ENCODE measurements at regions not wholly inside any gene's neighbourhood (a gene's known extent, or its start where the extent isn't known, plus 50 kb on each side); places are given as distances from the start of the nearest gene placed in this dataset.

DNA sequence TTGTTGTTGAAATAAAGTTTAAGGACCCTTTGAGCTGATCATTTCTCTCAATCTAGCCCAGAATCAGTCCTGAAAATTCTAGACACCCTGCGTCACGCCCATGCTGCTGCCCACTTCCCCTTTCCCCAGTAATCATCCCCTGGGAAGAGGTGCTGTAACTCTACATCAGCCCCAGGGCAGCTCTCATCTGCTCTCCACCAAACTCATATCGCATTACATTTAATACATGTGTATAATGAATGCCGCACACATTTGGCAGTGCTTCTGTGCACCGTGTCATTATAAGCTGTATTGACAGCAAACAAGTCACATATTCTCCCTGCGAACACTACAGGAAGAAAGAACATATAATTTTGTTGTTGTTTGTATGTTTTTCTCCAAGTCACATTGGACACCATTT lies 539.7 kb upstream of the DAB1 start:
- 89% methylated on average over 6 of the region's 6 CpGs for WGBS (ENCODE audit: low lambda C conversion rate, missing lambda C conversion rate)
- Histone ChIP-seq H3K9me3 (ENCODE audit: low read depth) (no peaks in the 10 kb centered on the region), H3K4me3 (no peak overlapping the region), H3K27me3 (no peaks in the 10 kb centered on the region), H3K4me2 (no peak overlapping the region), H3K36me3 (replicated peaks; ENCODE audit: insufficient read depth, low read depth) (no peaks in the 10 kb centered on the region), H3K27ac (no peak overlapping the region), H3K4me1 (ENCODE audit: insufficient read depth) (no peaks in the 10 kb centered on the region), H2AFZ (no peak overlapping the region), H4K20me1 (ENCODE audit: insufficient read depth, poor library complexity, severe bottlenecking) (no peaks in the 10 kb centered on the region), H3K79me2 (no peaks in the 10 kb centered on the region), H3K9me2 (replicated peaks; ENCODE audit: insufficient read depth) (no peaks in the 10 kb centered on the region)
- no peak for DNase-seq (ENCODE audit: low spot score)
- TF ChIP-seq EZH2phosphoT487 (IDR thresholded peaks at IDR 0.05; ENCODE audit: low read depth, severe bottlenecking, unreplicated experiment) (no peak), EZH2 (IDR thresholded peaks at IDR 0.05; ENCODE audit: borderline replicate concordance) (no peak)
- TF ChIP-seq, protein P1, sequence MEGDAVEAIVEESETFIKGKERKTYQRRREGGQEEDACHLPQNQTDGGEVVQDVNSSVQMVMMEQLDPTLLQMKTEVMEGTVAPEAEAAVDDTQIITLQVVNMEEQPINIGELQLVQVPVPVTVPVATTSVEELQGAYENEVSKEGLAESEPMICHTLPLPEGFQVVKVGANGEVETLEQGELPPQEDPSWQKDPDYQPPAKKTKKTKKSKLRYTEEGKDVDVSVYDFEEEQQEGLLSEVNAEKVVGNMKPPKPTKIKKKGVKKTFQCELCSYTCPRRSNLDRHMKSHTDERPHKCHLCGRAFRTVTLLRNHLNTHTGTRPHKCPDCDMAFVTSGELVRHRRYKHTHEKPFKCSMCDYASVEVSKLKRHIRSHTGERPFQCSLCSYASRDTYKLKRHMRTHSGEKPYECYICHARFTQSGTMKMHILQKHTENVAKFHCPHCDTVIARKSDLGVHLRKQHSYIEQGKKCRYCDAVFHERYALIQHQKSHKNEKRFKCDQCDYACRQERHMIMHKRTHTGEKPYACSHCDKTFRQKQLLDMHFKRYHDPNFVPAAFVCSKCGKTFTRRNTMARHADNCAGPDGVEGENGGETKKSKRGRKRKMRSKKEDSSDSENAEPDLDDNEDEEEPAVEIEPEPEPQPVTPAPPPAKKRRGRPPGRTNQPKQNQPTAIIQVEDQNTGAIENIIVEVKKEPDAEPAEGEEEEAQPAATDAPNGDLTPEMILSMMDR (IDR thresholded peaks at IDR 0.05; ENCODE audit: poor library complexity) = no peak

- Histone ChIP-seq H3K36me3 (replicated peaks; ENCODE audit: insufficient read depth, low read depth) (no peaks in the 10 kb centered on the region), H3K9me3 (ENCODE audit: low read depth) (no peaks in the 10 kb centered on the region), H3K9me2 (replicated peaks; ENCODE audit: insufficient read depth) (no peaks in the 10 kb centered on the region), H3K4me3 (no peak overlapping the region), H3K27ac (no peak overlapping the region), H3K27me3 (peaks cover 8% of the 10 kb centered on the region), H3K4me1 (ENCODE audit: insufficient read depth) (no peaks in the 10 kb centered on the region), H4K20me1 (ENCODE audit: insufficient read depth, poor library complexity, severe bottlenecking) (no peaks in the 10 kb centered on the region), H3K4me2 (no peak overlapping the region), H2AFZ (no peak overlapping the region), H3K79me2 (no peaks in the 10 kb centered on the region)
- no peak for DNase-seq (ENCODE audit: low spot score)
- TF ChIP-seq EZH2 (IDR thresholded peaks at IDR 0.05; ENCODE audit: borderline replicate concordance) = no peak
- no peak for TF ChIP-seq EZH2phosphoT487 (IDR thresholded peaks at IDR 0.05; ENCODE audit: low read depth, severe bottlenecking, unreplicated experiment)
- TF ChIP-seq, protein P1 (IDR thresholded peaks at IDR 0.05; ENCODE audit: poor library complexity) = no peak
- 61% methylated on average over 8 of the region's 8 CpGs for WGBS (ENCODE audit: low lambda C conversion rate, missing lambda C conversion rate)
These were observed 535.8 kb upstream of the DAB1 start for GRCh38 chr1:57959531-57960241.

GRCh38 chr1:57957576-57957975 lies 533.7 kb upstream of the DAB1 start:
- no peak for DNase-seq (ENCODE audit: low spot score)
- Histone ChIP-seq H3K27ac (no peak overlapping the region), H3K4me1 (ENCODE audit: insufficient read depth) (no peaks in the 10 kb centered on the region), H4K20me1 (ENCODE audit: insufficient read depth, poor library complexity, severe bottlenecking) (no peaks in the 10 kb centered on the region), H3K27me3 (peaks cover 8% of the 10 kb centered on the region), H3K4me3 (no peak overlapping the region), H2AFZ (no peak overlapping the region), H3K79me2 (no peaks in the 10 kb centered on the region), H3K9me2 (replicated peaks; ENCODE audit: insufficient read depth) (no peaks in the 10 kb centered on the region), H3K36me3 (replicated peaks; ENCODE audit: insufficient read depth, low read depth) (no peaks in the 10 kb centered on the region), H3K4me2 (no peak overlapping the region), H3K9me3 (ENCODE audit: low read depth) (no peaks in the 10 kb centered on the region)
- TF ChIP-seq, protein P1 (IDR thresholded peaks at IDR 0.05; ENCODE audit: poor library complexity) = no peak
- TF ChIP-seq EZH2 (IDR thresholded peaks at IDR 0.05; ENCODE audit: borderline replicate concordance) (no peak), EZH2phosphoT487 (IDR thresholded peaks at IDR 0.05; ENCODE audit: low read depth, severe bottlenecking, unreplicated experiment) (no peak)
- WGBS (ENCODE audit: low lambda C conversion rate, missing lambda C conversion rate) = 86% methylated on average over 2 of the region's 2 CpGs
